ENCODE measurements at regions not wholly inside any gene's neighbourhood (a gene's known extent, or its start where the extent isn't known, plus 50 kb on each side); places are given as distances from the start of the nearest gene placed in this dataset.

DNA sequence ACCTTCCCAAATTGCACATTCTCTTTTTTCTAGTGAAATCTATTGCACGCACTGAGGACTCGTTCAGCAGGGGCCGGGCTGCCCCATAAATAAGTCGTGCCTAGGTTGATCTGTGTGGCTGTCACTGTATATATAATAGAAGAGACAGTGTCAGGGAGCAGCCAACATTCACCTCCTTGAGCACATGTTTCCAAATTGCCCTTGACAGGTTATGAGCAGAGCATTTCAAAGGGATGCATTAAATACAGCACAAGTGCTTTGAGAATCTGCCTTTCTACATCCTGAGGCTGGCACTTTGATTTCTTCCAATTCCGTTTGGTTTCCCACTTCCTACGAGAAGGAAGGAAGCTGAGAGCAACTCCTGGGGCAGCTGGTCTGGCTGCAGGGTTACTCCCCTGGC, 291.2 kb downstream of the NPIPA8 start:
- DNase-seq = no peak
- Mint-ChIP-seq H3K27me3 (ENCODE audit: unreplicated experiment) (no peaks in the 10 kb centered on the region), H3K36me3 (ENCODE audit: unreplicated experiment) (no peaks in the 10 kb centered on the region), H3K4me1 (ENCODE audit: low read depth, unreplicated experiment) (no peaks in the 10 kb centered on the region), H3K4me3 (ENCODE audit: unreplicated experiment) (no peak overlapping the region), H3K27ac (ENCODE audit: unreplicated experiment) (no peak overlapping the region), H3K9me3 (ENCODE audit: unreplicated experiment) (no peaks in the 10 kb centered on the region)
- TF ChIP-seq CTCF (IDR thresholded peaks at IDR 0.05; ENCODE audit: partially characterized antibody, unreplicated experiment) = no peak

DNA sequence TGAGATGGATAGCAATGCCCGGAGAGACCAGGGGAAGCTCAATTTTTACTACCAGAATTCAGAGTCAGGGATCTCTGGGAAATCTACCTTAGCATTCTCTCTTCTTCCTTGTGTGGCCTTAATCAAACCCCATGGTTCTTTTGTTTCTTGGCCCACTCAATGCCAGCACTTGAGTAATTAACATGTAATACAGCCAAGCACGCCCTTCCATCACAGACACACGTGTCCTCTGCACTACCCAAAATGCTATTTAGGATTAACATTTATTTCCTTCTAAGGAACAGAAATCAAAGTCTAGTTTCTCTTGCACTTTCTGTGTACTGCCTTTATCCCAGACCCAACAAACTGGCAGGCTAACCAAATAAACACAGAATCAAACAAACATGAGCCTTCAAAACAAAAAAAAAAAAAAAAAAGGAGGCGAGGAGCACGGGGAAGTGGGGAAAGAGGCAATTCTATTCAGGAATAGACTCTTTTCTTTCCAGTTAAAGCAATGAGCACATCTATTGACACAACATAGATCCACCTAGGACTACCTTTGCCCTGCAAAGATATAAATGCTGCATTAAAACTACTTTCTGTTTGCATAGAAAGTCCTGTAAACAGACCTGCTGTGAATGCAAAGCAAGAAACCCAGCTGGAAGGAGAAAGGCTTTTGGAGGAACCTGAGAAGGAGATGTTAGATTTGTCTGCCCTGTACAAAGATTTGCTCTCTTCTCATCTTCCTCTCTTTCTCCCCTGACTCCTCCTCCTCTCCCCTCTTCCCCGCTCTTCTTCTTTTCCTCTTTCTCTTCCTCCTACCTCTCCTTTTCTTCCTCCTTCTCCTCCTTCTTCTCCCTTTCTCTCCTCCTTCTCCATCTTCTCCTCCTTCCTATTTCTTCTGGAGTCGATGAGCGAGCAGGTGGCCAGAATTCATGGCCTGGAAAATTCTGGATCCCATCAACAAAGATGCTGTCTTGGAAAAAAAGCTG, 294.4 kb downstream of the NPIPA8 start:
- H3K9me3 Mint-ChIP-seq (ENCODE audit: unreplicated experiment) = no peaks in the 10 kb centered on the region
- TF ChIP-seq CTCF (IDR thresholded peaks at IDR 0.05; ENCODE audit: partially characterized antibody, unreplicated experiment) = no peak

DNA sequence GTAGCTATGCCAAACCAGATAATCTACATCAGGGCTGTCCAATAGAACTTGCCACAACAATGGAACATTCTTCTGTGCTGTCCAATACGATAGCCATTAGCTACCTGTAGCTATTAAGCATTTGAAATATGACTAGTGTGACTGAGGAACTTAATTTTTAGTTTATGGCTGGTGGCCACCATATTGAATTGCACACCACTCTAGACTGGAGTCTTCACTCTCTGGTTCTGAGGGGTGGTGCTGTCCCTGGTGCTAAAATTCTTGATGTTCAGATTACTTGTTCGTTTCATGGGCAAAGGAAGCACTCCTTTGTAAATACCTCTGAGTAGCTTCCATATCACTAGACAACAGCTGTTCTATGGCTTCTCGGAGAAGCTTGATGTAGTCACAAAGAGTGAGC, 296.6 kb downstream of the NPIPA8 start:
- Mint-ChIP-seq H3K27ac (ENCODE audit: unreplicated experiment) (no peak overlapping the region), H3K4me3 (ENCODE audit: unreplicated experiment) (no peak overlapping the region), H3K9me3 (ENCODE audit: unreplicated experiment) (no peaks in the 10 kb centered on the region), H3K4me1 (ENCODE audit: low read depth, unreplicated experiment) (no peaks in the 10 kb centered on the region), H3K27me3 (ENCODE audit: unreplicated experiment) (no peaks in the 10 kb centered on the region), H3K36me3 (ENCODE audit: unreplicated experiment) (no peaks in the 10 kb centered on the region)
- DNase-seq = no peak
- TF ChIP-seq CTCF (IDR thresholded peaks at IDR 0.05; ENCODE audit: partially characterized antibody, unreplicated experiment) = no peak

More for the DNA sequence above, 294.4 kb downstream of the NPIPA8 start:
- Mint-ChIP-seq H3K27ac (ENCODE audit: unreplicated experiment) (no peak overlapping the region), H3K36me3 (ENCODE audit: unreplicated experiment) (no peaks in the 10 kb centered on the region), H3K4me1 (ENCODE audit: low read depth, unreplicated experiment) (no peaks in the 10 kb centered on the region), H3K4me3 (ENCODE audit: unreplicated experiment) (no peak overlapping the region), H3K27me3 (ENCODE audit: unreplicated experiment) (no peaks in the 10 kb centered on the region)
- DNase-seq = no peak

DNA sequence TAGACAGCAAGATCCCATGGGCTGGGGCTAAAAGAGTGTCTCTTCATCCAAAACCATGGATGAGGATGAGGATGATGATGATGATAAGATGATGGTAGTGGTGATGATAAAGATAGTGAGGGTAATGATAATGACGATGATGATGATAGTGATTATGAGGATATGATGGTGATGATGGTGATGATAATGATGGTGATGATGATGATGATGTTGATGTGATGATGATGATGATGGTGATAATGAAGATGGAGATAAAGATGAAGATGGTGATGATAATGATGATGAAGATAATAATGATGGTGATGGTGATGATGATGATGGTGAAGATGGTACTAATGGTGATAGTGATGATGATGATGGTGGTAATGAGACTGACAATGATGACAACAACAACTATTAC, 299.5 kb downstream of the NPIPA8 start:
- Mint-ChIP-seq H3K9me3 (ENCODE audit: unreplicated experiment) (no peaks in the 10 kb centered on the region), H3K4me1 (ENCODE audit: low read depth, unreplicated experiment) (no peaks in the 10 kb centered on the region), H3K4me3 (ENCODE audit: unreplicated experiment) (no peak overlapping the region), H3K36me3 (ENCODE audit: unreplicated experiment) (no peaks in the 10 kb centered on the region), H3K27me3 (ENCODE audit: unreplicated experiment) (no peaks in the 10 kb centered on the region), H3K27ac (ENCODE audit: unreplicated experiment) (no peak overlapping the region)
- no peak for TF ChIP-seq CTCF (IDR thresholded peaks at IDR 0.05; ENCODE audit: partially characterized antibody, unreplicated experiment)
- no peak for DNase-seq

DNA sequence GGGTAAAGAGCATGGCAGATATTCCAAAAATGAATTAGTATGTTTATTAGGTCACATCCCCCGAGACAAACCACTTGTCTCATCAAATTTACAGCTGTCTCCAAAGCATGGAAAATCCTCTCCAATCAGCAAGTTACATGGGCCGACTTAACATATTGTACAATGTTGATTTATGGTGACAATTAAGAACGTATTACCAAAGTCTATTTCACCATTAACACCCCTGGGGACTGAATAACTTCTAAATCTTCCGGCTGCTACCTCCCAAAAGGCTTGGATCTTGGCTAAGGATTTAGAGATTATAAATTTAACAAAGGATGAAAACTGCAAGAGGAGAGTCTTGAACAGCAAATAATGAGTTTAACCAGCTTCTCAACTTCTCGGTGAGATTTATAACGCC, 311.9 kb downstream of the NPIPA8 start:
- Mint-ChIP-seq H3K27me3 (ENCODE audit: unreplicated experiment) (no peaks in the 10 kb centered on the region), H3K27ac (ENCODE audit: unreplicated experiment) (no peak overlapping the region), H3K4me1 (ENCODE audit: low read depth, unreplicated experiment) (no peaks in the 10 kb centered on the region), H3K9me3 (ENCODE audit: unreplicated experiment) (no peaks in the 10 kb centered on the region), H3K36me3 (ENCODE audit: unreplicated experiment) (no peaks in the 10 kb centered on the region), H3K4me3 (ENCODE audit: unreplicated experiment) (no peak overlapping the region)
- DNase-seq = no peak
- no peak for TF ChIP-seq CTCF (IDR thresholded peaks at IDR 0.05; ENCODE audit: partially characterized antibody, unreplicated experiment)

All from glutamatergic neuron (in vitro differentiated cells).